ENCODE measurements at regions not wholly inside any gene's neighbourhood (a gene's known extent, or its start where the extent isn't known, plus 50 kb on each side); places are given as distances from the start of the nearest gene placed in this dataset.

- DNase-seq (ENCODE audit: insufficient read length, low spot score) (no peak), FAIRE-seq (no peak)
Observed at GRCh38 chr6:149147938-149148718, 169.4 kb upstream of the TAB2 start.

GRCh38 chr6:149149653-149150052 lies 167.9 kb upstream of the TAB2 start:
- no peak for FAIRE-seq
- no peak for DNase-seq (ENCODE audit: insufficient read length, low spot score)

GRCh38 chr6:149150301-149150700 lies 167.2 kb upstream of the TAB2 start:
- DNase-seq (ENCODE audit: insufficient read length, low spot score) (no peak), FAIRE-seq (no peak)

- FAIRE-seq: no peak
- DNase-seq (ENCODE audit: insufficient read length, low spot score): no peak
Observed at GRCh38 chr6:149150801-149151398, 166.6 kb upstream of the TAB2 start.

- FAIRE-seq (no peak), DNase-seq (ENCODE audit: insufficient read length, low spot score) (no peak)
Observed at GRCh38 chr6:149152521-149152920, 165.0 kb upstream of the TAB2 start.

GRCh38 chr6:149153100-149153499 lies 164.4 kb upstream of the TAB2 start:
- DNase-seq (ENCODE audit: insufficient read length, low spot score) (no peak), FAIRE-seq (no peak)

GRCh38 chr6:149153693-149154092 lies 163.8 kb upstream of the TAB2 start:
- DNase-seq (ENCODE audit: insufficient read length, low spot score) (no peak), FAIRE-seq (no peak)

GRCh38 chr6:149154261-149154821 lies 163.2 kb upstream of the TAB2 start:
- FAIRE-seq: no peak
- no peak for DNase-seq (ENCODE audit: insufficient read length, low spot score)

- no peak for FAIRE-seq
- DNase-seq (ENCODE audit: insufficient read length, low spot score): no peak
Observed at GRCh38 chr6:149157126-149157525, 160.4 kb upstream of the TAB2 start.

- FAIRE-seq (no peak), DNase-seq (ENCODE audit: insufficient read length, low spot score) (no peak)
Observed at GRCh38 chr6:149158076-149158475, 159.4 kb upstream of the TAB2 start.

- DNase-seq (ENCODE audit: insufficient read length, low spot score) (no peak), FAIRE-seq (no peak)
Observed at GRCh38 chr6:149160943-149161342, 156.6 kb upstream of the TAB2 start.

GRCh38 chr6:149162924-149163323 lies 154.6 kb upstream of the TAB2 start:
- FAIRE-seq: no peak
- DNase-seq (ENCODE audit: insufficient read length, low spot score): no peak

- no peak for FAIRE-seq
- DNase-seq (ENCODE audit: insufficient read length, low spot score): no peak
Observed at GRCh38 chr6:149164199-149164750, 153.2 kb upstream of the TAB2 start.

GRCh38 chr6:149166336-149166735 lies 151.2 kb upstream of the TAB2 start:
- no peak for FAIRE-seq
- DNase-seq (ENCODE audit: insufficient read length, low spot score): no peak

- DNase-seq (ENCODE audit: insufficient read length, low spot score): no peak
- FAIRE-seq: no peak
Observed at GRCh38 chr6:149166747-149167146, 150.8 kb upstream of the TAB2 start.

GRCh38 chr6:149168968-149169367 lies 148.5 kb upstream of the TAB2 start:
- no peak for FAIRE-seq
- no peak for DNase-seq (ENCODE audit: insufficient read length, low spot score)

GRCh38 chr6:149169761-149170511 lies 147.6 kb upstream of the TAB2 start:
- DNase-seq (ENCODE audit: insufficient read length, low spot score) (peak; percentile 13), FAIRE-seq (no peak)

- DNase-seq (ENCODE audit: insufficient read length, low spot score) (peak; percentile 29), FAIRE-seq (no peak)
Observed at GRCh38 chr6:149170564-149171452, 146.7 kb upstream of the TAB2 start.

GRCh38 chr6:149173222-149173621 lies 144.3 kb upstream of the TAB2 start:
- FAIRE-seq (no peak), DNase-seq (ENCODE audit: insufficient read length, low spot score) (no peak)

GRCh38 chr6:149174962-149175361 lies 142.6 kb upstream of the TAB2 start:
- FAIRE-seq (no peak), DNase-seq (ENCODE audit: insufficient read length, low spot score) (no peak)

Measured in HTR-8/SVneo (cell line).